ENCODE measurements at regions not wholly inside any gene's neighbourhood (a gene's known extent, or its start where the extent isn't known, plus 50 kb on each side); places are given as distances from the start of the nearest gene placed in this dataset.

DNA sequence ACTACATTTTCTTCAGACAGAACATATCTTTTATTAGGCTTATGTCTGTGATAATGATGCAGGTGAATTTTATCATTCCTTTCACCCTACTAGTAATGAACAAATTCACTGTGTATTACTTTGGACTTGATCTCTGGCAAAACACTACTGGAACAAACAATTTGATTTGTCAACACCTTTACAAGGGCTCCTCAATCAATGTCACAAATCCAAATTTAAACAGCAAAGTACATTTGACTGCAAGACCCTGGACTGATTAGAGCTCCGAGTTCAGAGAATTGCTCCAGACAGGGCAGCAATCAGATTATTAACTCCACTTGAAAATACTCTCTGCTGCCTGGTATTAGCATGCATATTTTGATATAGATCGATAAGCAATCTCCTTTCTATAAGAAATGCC is 547.6 kb upstream of the SALL1 start:
- H3K4me1 ChIP-seq (ENCODE audit: control insufficient read depth in 2 of 2, insufficient read depth in 1 of 2, low read depth in 1 of 2, low read length in 2 of 2) = no peaks in the 10 kb centered on the region
- H3K14ac ChIP-seq (ENCODE audit: low read length) = no peak overlapping the region
- no peak overlapping the region for H2AK5ac ChIP-seq (ENCODE audit: low read depth, low read length)
- no peak overlapping the region for H2BK12ac ChIP-seq (ENCODE audit: low read length)
- no peak overlapping the region for H2BK5ac ChIP-seq (ENCODE audit: low read length)
- H3K9ac ChIP-seq (ENCODE audit: low read depth, low read length, poor library complexity) = no peak overlapping the region
- H3K23ac ChIP-seq (ENCODE audit: low read depth, low read length, poor library complexity) = no peak overlapping the region
- H2BK120ac ChIP-seq (ENCODE audit: low read depth, low read length) = no peak overlapping the region
- H4K91ac ChIP-seq (ENCODE audit: low read depth, low read length, poor library complexity) = no peak overlapping the region
- H3K27me3 ChIP-seq (ENCODE audit: control insufficient read depth in 3 of 3, insufficient read depth in 3 of 3, low read depth in 1 of 3, low read length in 3 of 3) = no peaks in the 10 kb centered on the region
- DNase-seq (ENCODE audit: low spot score) = no peak
- H3K79me1 ChIP-seq (ENCODE audit: low read depth, low read length) = no peaks in the 10 kb centered on the region
- peaks cover 0 to 1% of the 10 kb centered on the region in 2 donors for H3K9me3 ChIP-seq (replicated peaks in 1 of 2; ENCODE audit: control insufficient read depth in 2 of 2, insufficient read depth in 1 of 2, low read depth in 1 of 2, low read length in 2 of 2)
- no peak overlapping the region for H4K8ac ChIP-seq (ENCODE audit: low read depth, low read length)
- WGBS, 2 donors (ENCODE audit: extremely low coverage in 2 of 2, insufficient read length in 2 of 2, insufficient replicate concordance in 1 of 2) = no CpG with 5 or more reads among the region's 2 CpGs
- H3K27ac ChIP-seq (replicated peaks; ENCODE audit: low read length) = no peak overlapping the region
- no peak overlapping the region for H3K4ac ChIP-seq (ENCODE audit: low read length)
- H3K4me2 ChIP-seq (ENCODE audit: insufficient read depth, low read length, poor library complexity, severe bottlenecking) = no peak overlapping the region
- H2AFZ ChIP-seq (ENCODE audit: low read length) = no peak overlapping the region
- H2BK15ac ChIP-seq (ENCODE audit: low read length) = no peak overlapping the region
- H3K36me3 ChIP-seq (replicated peaks in 1 of 2; ENCODE audit: control insufficient read depth in 2 of 2, insufficient read depth in 2 of 2, low read length in 2 of 2) = no peaks in the 10 kb centered on the region
- no peak overlapping the region for H3K4me3 ChIP-seq (ENCODE audit: low read length in 2 of 2)
- no peak overlapping the region for H3K18ac ChIP-seq (ENCODE audit: low read length)

DNA sequence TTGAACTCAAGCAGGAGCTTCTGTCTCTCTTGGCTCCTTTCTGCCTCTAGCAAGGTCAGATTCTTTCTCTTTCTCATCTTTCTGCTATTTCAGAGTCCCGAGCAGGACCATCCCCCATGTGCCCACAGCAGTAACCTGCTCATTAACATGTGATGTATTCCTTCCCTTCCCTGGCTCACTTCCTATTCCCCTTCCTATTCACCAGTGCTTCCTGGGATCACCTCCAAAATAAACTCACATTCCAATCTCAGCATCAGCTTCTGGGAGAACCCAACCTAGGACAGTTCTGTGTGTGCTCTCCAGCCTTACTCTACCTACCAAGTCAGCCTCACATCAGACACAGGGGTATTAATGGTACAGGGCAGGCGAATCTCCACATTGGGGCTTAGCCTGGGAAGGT is 546.4 kb upstream of the SALL1 start:
- Histone ChIP-seq H2AK5ac (ENCODE audit: low read depth, low read length) (no peak overlapping the region), H4K8ac (ENCODE audit: low read depth, low read length) (no peak overlapping the region), H2BK15ac (ENCODE audit: low read length) (no peak overlapping the region), H3K79me1 (ENCODE audit: low read depth, low read length) (no peaks in the 10 kb centered on the region), H2BK5ac (ENCODE audit: low read length) (no peak overlapping the region), H3K14ac (ENCODE audit: low read length) (no peak overlapping the region), H3K36me3 (replicated peaks in 1 of 2; ENCODE audit: control insufficient read depth in 2 of 2, insufficient read depth in 2 of 2, low read length in 2 of 2) (no peaks in the 10 kb centered on the region), H3K4ac (ENCODE audit: low read length) (no peak overlapping the region), H3K4me1 (ENCODE audit: control insufficient read depth in 2 of 2, insufficient read depth in 1 of 2, low read depth in 1 of 2, low read length in 2 of 2) (no peaks in the 10 kb centered on the region), H3K23ac (ENCODE audit: low read depth, low read length, poor library complexity) (no peak overlapping the region), H4K91ac (ENCODE audit: low read depth, low read length, poor library complexity) (no peak overlapping the region), H2BK12ac (ENCODE audit: low read length) (no peak overlapping the region), H2AFZ (ENCODE audit: low read length) (no peak overlapping the region), H3K27ac (replicated peaks; ENCODE audit: low read length) (no peak overlapping the region), H3K18ac (ENCODE audit: low read length) (no peak overlapping the region), H3K9me3 (replicated peaks in 1 of 2; ENCODE audit: control insufficient read depth in 2 of 2, insufficient read depth in 1 of 2, low read depth in 1 of 2, low read length in 2 of 2) (peaks cover 0 to 5% of the 10 kb centered on the region in 2 donors), H3K4me3 (ENCODE audit: low read length in 2 of 2) (no peak overlapping the region), H3K27me3 (ENCODE audit: control insufficient read depth in 3 of 3, insufficient read depth in 3 of 3, low read depth in 1 of 3, low read length in 3 of 3) (no peaks in the 10 kb centered on the region), H2BK120ac (ENCODE audit: low read depth, low read length) (no peak overlapping the region), H3K9ac (ENCODE audit: low read depth, low read length, poor library complexity) (no peak overlapping the region), H3K4me2 (ENCODE audit: insufficient read depth, low read length, poor library complexity, severe bottlenecking) (no peak overlapping the region)
- no CpG with 5 or more reads among the region's 2 CpGs for WGBS, 2 donors (ENCODE audit: extremely low coverage in 2 of 2, insufficient read length in 2 of 2, insufficient replicate concordance in 1 of 2)
- no peak for DNase-seq (ENCODE audit: low spot score)

DNA sequence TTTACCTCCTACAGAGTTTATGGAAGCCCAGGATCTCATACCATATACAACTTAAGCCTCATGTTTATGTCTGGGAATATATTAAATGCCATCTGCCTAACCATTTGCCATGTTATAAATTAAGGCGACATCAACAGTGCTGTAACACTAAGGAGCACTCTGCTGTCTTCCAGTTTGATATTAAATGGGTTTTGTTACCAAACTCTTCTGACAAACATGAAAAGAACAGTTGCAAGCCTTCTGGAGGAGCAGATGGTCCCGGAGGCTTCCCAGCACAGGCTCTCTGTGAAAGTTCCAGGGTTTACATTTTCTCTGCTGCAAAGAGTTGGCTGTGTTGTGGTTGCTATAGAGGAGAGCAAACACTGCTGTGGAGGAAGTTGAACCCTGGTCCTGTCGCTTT is 545.3 kb upstream of the SALL1 start:
- Histone ChIP-seq H3K9me3 (replicated peaks in 1 of 2; ENCODE audit: control insufficient read depth in 2 of 2, insufficient read depth in 1 of 2, low read depth in 1 of 2, low read length in 2 of 2) (peaks cover 0 to 5% of the 10 kb centered on the region in 2 donors), H4K91ac (ENCODE audit: low read depth, low read length, poor library complexity) (no peak overlapping the region), H2BK12ac (ENCODE audit: low read length) (no peak overlapping the region), H3K9ac (ENCODE audit: low read depth, low read length, poor library complexity) (no peak overlapping the region), H3K14ac (ENCODE audit: low read length) (no peak overlapping the region), H2AK5ac (ENCODE audit: low read depth, low read length) (no peak overlapping the region), H2AFZ (ENCODE audit: low read length) (no peak overlapping the region), H3K4me2 (ENCODE audit: insufficient read depth, low read length, poor library complexity, severe bottlenecking) (no peak overlapping the region), H2BK15ac (ENCODE audit: low read length) (no peak overlapping the region), H3K27me3 (ENCODE audit: control insufficient read depth in 3 of 3, insufficient read depth in 3 of 3, low read depth in 1 of 3, low read length in 3 of 3) (no peaks in the 10 kb centered on the region), H3K79me1 (ENCODE audit: low read depth, low read length) (no peaks in the 10 kb centered on the region), H4K8ac (ENCODE audit: low read depth, low read length) (no peak overlapping the region), H3K4me1 (ENCODE audit: control insufficient read depth in 2 of 2, insufficient read depth in 1 of 2, low read depth in 1 of 2, low read length in 2 of 2) (no peaks in the 10 kb centered on the region), H2BK5ac (ENCODE audit: low read length) (no peak overlapping the region), H3K36me3 (replicated peaks in 1 of 2; ENCODE audit: control insufficient read depth in 2 of 2, insufficient read depth in 2 of 2, low read length in 2 of 2) (no peaks in the 10 kb centered on the region), H3K23ac (ENCODE audit: low read depth, low read length, poor library complexity) (no peak overlapping the region), H3K4ac (ENCODE audit: low read length) (no peak overlapping the region), H2BK120ac (ENCODE audit: low read depth, low read length) (no peak overlapping the region), H3K18ac (ENCODE audit: low read length) (no peak overlapping the region), H3K27ac (replicated peaks; ENCODE audit: low read length) (no peak overlapping the region), H3K4me3 (ENCODE audit: low read length in 2 of 2) (no peak overlapping the region)
- DNase-seq (ENCODE audit: low spot score) = no peak
- no CpG with 5 or more reads among the region's 3 CpGs for WGBS, 2 donors (ENCODE audit: extremely low coverage in 2 of 2, insufficient read length in 2 of 2, insufficient replicate concordance in 1 of 2)

DNA sequence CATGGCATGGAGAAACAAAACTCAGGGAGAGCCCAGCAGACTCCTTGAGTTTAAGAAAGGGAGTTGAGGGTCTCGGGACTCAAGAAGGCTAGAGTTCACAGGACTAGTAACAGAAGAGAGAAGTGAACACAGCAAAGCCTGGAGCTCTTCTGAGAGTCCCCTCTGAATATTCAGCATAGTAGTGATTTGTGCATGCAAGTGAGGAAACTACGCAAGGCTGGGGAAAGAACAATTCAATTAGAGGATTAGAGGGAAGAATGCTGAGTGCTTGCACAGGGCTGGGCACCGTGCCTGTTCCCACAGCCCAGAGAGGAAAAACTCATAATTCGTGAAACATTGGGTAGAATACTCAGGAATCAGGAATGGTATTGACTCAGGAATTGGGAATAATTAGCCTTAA is 540.0 kb upstream of the SALL1 start:
- Histone ChIP-seq H3K4me2 (ENCODE audit: insufficient read depth, low read length, poor library complexity, severe bottlenecking) (no peak overlapping the region), H3K14ac (ENCODE audit: low read length) (no peak overlapping the region), H3K9me3 (replicated peaks in 1 of 2; ENCODE audit: control insufficient read depth in 2 of 2, insufficient read depth in 1 of 2, low read depth in 1 of 2, low read length in 2 of 2) (peaks cover 3 to 8% of the 10 kb centered on the region in 2 donors), H2BK15ac (ENCODE audit: low read length) (no peak overlapping the region), H2BK120ac (ENCODE audit: low read depth, low read length) (no peak overlapping the region), H2AK5ac (ENCODE audit: low read depth, low read length) (no peak overlapping the region), H3K9ac (ENCODE audit: low read depth, low read length, poor library complexity) (no peak overlapping the region), H3K27me3 (ENCODE audit: control insufficient read depth in 3 of 3, insufficient read depth in 3 of 3, low read depth in 1 of 3, low read length in 3 of 3) (no peaks in the 10 kb centered on the region), H2BK12ac (ENCODE audit: low read length) (no peak overlapping the region), H2AFZ (ENCODE audit: low read length) (no peak overlapping the region), H3K79me1 (ENCODE audit: low read depth, low read length) (no peaks in the 10 kb centered on the region), H3K18ac (ENCODE audit: low read length) (no peak overlapping the region), H4K8ac (ENCODE audit: low read depth, low read length) (no peak overlapping the region), H3K36me3 (replicated peaks in 1 of 2; ENCODE audit: control insufficient read depth in 2 of 2, insufficient read depth in 2 of 2, low read length in 2 of 2) (no peaks in the 10 kb centered on the region), H3K4me1 (ENCODE audit: control insufficient read depth in 2 of 2, insufficient read depth in 1 of 2, low read depth in 1 of 2, low read length in 2 of 2) (no peaks in the 10 kb centered on the region), H3K4ac (ENCODE audit: low read length) (no peak overlapping the region), H3K27ac (replicated peaks; ENCODE audit: low read length) (no peak overlapping the region), H2BK5ac (ENCODE audit: low read length) (no peak overlapping the region), H3K4me3 (ENCODE audit: low read length in 2 of 2) (no peak overlapping the region), H4K91ac (ENCODE audit: low read depth, low read length, poor library complexity) (no peak overlapping the region), H3K23ac (ENCODE audit: low read depth, low read length, poor library complexity) (no peak overlapping the region)
- DNase-seq (ENCODE audit: low spot score) = no peak
- WGBS, 2 donors (ENCODE audit: extremely low coverage in 2 of 2, insufficient read length in 2 of 2, insufficient replicate concordance in 1 of 2) = no CpG with 5 or more reads among the region's 4 CpGs

Data from neuronal stem cell (in vitro differentiated cells).